Activated CD8-positive, alpha-beta memory T cell treated with anti-CD3 and anti-CD28 coated beads for 1 hour (primary cell): ENCODE measurements at regions not wholly inside any gene's neighbourhood (a gene's known extent, or its start where the extent isn't known, plus 50 kb on each side); places are given as distances from the start of the nearest gene placed in this dataset.
"Not testable (repeated sequence)": the region's sequence is repeated elsewhere in the genome, so short reads cannot be mapped to it uniquely, and the experiment has no call there.

Experiments used
- DNase-seq, 2 donors: peaks; one replicate each; pipeline ENCODE4 v3.0.0-alpha.2; 2020; ENCODE audit warnings: low read depth in 1 of 2; ENCODE audit errors: extremely low read depth in 1 of 2

DNA sequence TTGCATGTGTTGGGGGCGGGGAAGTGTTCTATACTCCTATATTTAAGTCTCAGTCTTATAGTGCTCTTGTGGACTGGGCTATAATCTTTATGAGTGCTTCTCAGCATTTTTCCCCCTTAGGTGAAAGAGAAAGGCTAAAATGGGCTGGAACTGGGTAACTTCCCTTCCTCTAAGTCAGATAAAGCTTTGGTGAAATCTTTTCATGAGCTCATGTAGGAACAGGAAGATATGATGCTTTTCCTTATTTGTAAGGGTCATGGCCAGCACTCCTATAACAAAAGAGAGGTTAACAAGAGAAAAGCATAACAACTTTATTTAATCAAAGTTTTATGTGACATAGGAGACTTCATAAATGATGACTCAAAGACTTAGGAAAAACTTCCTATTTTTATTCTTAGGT is 841.5 kb downstream of the SLC16A7 start:
- no peak for DNase-seq

DNA sequence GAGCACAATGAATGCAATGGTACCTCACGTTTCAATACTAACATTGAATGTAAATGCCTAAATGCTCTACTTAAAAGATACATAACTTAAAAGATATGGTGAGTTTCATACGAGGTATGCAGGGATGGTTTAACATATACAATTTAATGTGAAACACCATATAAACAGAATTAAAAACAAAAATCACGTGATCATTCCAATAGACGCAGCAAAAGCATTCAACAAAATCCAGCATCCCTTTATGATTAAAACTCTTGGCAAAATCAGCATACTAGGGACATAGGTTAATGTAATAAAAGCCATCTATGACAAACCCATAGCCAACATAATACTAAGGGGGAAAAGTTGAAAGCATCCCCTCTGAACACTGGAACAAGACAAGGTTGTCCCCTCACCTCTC is 845.7 kb downstream of the SLC16A7 start:
- no peak for DNase-seq

DNA sequence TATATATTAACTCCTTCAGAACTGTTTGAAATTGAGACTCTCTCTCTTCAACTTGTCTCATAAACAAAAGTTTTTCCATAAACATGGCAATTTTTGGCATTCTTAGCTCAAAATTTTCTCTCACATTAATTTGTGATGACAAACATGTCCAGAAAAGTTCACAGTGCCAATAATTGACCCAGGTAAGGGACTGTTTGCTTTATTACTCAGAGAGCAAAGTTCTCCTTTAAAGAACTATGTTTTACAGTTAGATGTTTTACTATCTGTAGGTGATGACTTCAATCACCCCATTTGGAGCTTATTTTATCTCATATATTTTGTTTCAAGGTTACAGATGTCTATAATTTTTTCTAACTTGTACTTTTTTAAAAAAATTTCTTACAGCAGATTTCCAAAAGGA is 855.6 kb downstream of the SLC16A7 start:
- DNase-seq: no peak

DNA sequence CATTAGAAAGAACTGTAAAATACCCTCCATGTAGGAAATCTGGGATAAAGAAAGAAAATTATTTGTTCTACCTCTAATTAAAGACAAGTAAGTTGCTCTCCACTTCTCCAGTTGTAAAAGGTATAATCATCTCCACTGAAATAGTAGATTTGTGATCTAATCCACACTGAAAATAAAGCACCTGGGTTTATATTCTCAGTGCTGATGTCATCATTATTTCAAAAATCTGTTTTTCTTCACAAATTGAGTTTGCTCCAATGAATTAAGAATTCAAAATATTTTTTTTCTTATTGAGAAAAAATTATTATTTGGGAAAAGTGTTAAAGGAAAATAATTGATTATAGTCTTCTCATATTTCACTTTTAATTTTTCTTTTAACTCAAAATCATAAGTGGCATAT is 869.2 kb downstream of the SLC16A7 start:
- DNase-seq: no peak

DNA sequence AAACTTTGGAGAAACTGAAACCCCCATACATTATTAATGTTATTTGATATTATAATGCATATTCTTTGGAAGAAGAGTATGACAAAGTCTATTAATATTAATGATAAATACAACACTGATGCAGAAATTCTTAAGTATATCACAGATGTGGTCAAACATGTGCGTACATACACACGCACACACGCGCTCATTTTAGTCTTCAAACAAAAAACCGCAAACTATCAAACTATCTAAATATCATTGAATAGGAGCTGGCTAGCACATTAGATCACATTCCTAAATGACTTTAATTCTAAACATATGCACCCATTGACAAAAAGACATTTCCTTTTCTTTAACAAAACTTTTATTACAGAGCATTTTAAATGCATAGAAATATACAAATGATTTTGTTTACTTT is 872.7 kb downstream of the SLC16A7 start:
- DNase-seq: no peak

DNA sequence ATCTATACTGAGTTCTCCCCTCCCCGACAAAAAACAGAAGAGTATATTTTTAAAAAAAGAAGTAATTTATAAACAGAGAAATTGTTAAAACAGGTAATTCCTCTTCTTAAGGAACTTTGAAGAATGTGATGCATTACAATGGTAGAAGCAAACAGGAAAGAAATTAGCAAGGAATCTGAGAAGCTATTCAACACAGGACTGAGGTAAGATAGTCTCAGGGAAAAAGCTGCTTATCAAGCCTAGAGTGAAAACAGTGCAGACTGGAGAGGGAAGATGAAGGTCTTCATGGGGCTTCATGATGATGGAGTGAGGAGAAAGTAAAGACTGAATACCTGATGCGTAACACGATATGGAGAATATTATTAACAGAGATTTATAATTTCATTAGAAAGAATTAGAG is 880.0 kb downstream of the SLC16A7 start:
- no peak for DNase-seq

DNA sequence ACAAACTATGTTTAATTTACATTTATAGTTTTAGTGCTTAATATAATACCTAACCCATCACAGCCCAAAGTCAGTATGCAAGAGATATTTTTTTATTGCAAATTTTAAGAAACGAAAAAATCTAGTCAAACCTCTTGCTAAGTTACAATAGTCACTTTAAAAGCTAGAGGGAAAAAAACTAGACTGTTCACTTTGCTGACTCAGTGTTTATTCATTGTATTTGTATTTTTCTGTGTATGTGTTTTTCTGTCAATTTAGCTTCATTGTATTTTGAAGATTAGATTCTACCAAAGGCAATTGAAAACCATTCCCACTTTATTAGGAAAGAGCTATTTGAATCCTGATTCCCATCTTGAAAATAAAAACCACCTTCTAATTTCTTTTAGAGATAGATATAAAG is 891.5 kb downstream of the SLC16A7 start:
- DNase-seq: no peak

DNA sequence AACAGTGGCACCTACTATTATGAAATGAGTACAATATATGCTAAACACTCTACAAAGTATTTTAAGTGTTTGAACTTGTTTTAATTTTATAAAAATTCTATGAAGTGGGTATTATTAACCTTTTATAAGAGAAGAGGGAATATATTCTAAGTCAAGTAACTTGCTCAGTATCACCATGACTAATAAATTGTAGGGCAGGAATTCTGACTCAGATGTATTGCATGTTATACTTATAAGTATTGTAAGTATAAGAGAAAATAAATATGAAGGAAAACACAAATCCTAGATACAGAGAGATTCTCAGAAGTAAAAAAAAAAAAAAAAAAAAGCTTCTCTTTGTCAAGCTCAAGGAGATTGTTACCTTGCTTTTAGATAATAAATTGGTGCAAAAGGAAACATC is 893.2 kb downstream of the SLC16A7 start:
- no peak for DNase-seq

DNA sequence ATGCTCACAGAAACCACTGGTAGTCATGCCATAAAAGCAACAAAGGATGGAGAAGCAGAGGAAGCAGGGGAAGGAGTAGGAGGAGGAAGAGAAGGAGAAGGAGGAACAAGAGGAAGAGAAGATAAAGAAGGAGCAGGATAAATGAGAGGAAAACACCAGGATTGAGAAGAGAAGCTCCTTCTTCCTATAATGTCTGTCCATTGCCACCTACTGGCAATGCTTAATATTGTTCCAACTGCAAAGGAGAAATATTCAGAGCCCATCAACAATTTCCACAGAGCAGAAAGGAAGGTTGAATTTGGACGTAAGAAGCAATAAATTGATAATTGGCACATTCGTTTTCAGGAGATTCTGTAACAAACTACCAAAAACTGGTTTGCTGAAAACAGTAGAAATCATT is 898.4 kb downstream of the SLC16A7 start:
- no peak for DNase-seq

DNA sequence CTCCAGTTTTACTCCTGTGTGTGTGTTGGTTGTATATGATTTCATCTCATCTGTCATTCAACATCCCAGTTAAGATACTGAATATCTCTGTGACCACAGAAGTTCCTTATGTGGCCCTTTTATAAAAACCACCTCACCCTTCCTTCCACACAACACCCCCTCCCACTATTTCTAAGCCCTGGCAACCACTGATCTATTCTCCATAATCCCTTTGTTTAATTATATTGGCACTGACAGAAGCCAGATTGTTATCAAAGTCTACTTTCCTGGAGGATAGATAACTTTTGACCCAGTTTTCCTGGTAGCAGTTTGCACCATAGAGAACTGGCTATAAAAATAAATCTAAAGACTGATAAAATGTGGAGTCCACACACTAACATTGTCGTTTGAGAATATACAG is 902.8 kb downstream of the SLC16A7 start:
- DNase-seq: no peak

DNA sequence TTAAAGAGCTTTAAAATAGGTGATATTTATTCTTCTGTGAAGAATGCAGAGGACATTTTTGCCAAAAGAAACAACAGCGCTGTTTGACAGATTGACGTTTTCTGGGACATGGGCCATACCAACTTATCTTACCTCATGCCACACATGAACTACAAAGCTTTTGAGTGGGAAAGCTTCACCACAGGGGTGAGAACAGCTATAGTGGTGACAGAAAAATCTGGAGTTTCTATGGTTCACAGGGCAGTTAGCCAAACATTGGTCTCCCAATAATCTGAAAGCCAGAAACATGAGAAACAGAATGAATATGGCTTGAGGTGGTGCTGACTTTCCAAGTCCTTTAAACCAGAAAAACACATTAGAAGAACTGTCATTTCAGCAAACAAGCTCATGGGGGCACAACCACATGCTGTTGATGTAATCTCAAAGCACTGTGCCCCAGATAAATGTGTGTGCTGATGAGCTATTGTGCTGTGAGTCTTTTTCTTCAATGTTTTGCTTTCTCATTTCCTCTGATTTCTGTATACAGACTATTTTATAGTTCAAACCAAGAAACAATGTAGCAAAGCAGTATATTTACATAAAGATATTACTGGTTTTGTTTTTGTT is 905.4 kb downstream of the SLC16A7 start:
- no peak for DNase-seq

DNA sequence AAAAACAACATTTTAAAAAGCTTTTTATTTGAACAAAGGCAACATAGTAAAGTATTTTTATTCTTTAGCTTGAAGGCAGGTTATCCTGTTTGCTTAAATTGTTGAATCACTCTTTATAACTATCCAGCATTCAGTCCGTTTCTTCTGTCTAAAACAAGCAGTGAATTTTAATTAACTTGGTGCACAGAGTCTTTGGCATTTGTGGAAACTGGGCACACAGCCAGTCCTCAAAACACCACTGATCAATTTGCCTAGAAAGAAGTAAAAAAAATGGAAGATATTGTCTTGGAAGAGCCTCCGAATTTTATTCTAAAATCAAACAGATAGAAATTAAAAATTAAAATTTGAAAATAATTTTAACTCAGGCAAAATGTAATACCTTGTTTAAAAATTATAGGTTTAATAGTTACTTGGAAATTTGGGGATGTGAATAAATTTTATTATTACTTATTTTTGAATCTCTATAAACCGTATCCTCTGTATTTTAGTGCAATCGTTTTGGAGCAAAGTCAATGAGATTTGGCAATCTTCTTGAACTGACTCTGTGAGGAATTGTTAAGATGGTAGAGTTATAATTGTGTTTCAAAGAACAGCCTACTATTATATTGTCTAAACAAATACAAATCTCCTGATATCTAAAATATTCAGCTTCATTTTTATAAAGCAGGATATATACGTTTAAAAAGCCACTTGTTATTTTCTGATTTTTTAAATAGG is 927.0 kb downstream of the SLC16A7 start:
- no peak for DNase-seq

DNA sequence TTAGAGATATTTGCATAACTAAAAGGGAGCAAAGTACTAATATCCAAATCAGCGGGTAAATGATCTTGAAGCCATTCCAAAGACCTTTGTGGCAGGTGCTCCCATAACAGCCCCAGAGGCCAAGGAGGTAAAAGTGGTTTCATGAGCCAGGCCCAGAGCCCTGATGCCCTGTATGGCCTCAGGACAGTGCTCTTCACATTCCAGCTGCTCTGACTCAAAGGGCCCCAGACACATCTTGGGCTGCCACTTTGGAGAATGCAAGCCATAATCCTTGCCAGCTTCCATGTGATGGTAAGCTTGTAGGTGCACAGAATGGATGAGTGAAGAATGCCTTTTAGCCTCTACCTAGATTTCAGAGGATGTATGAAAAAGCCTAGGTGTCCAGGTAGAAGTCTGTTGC is 933.4 kb downstream of the SLC16A7 start:
- DNase-seq: no peak

DNA sequence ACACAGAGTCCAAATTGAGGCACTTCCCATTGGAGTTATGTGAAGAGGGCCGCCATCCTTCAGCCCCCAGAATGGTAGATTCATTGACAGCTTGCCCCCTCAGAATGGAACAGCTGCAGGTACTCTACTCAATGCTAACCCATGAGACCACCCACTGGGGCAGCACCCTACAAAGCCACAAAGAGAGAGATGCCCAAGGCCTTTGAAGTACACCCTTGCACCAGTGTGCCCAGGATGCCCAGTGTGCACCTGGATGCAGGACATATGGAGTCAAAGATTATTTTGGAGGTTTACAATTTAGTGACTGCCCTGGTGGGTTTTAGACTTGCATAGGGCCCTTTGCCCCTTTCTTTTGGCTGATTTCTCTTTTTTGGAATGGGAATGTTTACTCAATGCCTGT is 933.9 kb downstream of the SLC16A7 start:
- no peak for DNase-seq

DNA sequence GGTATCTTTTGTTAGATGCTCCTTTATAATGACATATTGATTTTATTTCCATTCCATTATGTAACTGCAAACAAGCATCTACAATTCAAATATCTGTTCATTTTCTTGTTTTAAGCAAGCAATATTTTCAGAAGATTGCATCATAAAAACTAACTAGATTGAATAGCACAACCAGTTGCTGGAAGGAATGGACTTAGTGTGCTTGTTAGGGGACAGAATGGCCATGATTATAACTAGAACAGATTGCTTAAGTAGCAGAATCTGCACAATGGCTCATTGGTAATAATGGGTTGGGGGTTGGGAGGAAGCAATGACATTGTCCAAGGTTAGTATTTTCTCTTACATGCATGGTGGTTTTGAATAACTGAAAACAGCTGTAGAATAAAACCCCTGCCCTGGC is 939.5 kb downstream of the SLC16A7 start:
- no peak for DNase-seq

DNA sequence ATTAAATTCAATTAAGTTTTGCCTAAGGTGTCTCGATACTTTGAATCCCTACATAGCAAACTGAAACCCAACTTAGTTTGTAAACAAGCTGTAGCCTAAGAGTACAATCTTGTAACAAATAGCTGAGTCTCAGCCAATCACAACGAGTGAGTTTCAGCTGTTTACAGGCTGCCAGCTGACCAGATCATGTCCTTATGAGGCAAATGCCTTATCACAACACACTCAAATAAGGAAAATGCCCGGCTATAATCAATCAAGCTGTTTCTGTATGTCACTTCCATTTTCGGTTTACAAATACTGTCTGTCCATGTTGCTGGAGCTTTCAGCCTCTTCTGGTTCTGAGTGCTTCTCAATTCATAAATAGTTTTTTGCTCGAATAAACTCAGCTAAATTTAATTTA is 943.8 kb downstream of the SLC16A7 start:
- no peak for DNase-seq

DNA sequence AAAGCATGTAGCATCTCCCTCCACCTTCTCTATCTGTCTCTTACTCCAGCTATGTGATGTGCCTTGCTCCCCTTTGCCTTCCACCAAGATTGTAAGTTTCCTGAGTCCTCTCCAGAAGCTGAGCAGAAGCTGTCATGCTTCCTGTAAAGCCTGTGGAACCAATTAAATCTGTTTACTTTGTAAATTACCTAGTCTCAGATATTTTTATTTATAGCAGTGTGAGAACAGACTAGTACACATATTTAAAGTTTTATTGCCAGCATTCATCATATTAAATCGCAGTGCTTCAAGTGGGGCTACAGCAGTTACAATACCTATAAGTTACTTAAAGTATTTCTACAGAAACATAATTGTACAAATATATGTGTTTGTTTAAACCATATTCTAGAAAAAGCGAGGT is 973.1 kb downstream of the SLC16A7 start:
- no peak for DNase-seq

DNA sequence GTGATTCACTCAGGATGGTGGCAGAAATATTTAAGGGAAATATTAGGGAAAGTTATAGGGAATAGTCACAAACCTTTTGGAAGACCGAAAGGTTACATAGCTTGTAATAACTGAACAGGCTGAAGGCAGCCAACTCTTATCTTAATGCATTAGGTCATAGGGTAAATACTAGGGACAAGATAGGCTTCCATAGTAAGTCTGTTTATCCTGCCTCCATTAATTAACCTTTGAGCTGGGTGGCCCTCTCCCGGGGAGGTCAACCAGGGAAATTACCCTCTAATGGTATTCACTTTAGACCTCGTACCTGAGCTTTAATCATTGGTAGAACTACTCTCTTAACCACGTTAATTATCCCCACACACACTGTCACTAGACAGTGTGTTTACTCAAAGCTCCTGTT is 981.8 kb downstream of the SLC16A7 start:
- DNase-seq: no peak

DNA sequence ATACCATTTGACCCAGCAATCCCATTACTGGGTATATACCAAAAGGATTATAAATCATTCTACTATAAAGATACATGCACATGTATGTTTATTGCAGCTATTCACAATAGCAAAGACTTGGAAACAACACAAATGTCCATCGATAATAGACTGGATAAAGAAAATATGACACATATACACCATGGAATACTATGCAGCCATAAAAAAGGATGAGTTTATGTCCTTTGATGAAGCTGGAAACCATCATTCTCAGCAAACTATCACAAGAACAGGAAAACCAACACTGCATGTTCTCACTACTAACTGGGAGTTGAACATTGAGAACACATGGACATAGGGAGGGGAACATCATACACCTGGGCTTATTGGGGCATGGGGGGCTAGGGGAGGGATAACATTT is 991.8 kb downstream of the SLC16A7 start:
- not testable (repeated sequence) for DNase-seq

DNA sequence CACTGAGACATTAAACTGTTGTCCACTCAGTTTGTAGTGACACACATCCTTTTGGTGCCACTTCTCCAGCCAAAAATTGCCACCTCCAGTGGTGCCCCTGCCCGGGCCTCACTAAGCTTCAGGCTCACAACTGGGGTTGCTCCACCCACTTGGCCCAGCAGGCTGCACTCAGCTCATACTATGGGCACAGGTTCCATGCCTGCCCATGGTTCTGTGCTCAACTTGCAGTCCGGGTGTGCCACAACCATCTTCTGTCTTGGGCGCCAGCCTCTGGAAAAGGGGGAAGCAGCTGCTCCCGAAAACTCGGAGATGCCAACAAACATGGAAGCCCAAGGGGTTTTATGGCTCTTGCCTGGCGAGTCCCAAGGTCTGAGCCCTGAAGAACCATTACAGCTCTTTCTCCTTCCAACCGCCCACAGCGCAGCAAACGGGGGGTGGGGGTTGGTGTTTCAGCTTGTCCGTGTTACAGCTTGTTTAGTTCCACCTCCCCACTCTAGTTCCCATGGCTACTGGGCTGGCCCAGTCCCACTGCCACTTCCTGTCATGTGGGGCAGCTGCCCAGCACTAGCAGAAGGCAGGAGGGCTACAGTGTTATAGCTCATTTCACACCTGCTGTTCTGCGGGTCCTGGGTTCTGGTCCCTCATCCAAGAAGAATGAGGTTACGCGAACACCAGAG is 998.3 kb downstream of the SLC16A7 start:
- DNase-seq: no peak

DNA sequence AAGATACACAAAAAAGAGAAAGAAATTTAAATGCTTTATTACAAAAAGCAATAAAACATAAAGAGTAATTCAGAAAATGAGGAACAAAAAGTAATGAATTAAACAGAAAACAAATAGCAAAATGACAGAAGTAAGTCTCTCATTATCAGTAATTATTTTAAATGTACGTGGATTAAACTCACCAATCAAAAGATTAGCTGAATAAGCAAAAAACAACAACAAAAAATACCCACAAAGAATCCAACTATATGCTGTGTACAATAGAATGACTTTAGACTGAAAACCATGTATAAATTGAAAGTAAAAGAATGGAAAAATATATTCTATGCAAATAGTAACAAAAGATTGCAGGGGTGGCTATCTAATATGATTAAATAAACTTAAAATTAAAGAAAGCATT is 1006.8 kb downstream of the SLC16A7 start:
- DNase-seq: no peak

DNA sequence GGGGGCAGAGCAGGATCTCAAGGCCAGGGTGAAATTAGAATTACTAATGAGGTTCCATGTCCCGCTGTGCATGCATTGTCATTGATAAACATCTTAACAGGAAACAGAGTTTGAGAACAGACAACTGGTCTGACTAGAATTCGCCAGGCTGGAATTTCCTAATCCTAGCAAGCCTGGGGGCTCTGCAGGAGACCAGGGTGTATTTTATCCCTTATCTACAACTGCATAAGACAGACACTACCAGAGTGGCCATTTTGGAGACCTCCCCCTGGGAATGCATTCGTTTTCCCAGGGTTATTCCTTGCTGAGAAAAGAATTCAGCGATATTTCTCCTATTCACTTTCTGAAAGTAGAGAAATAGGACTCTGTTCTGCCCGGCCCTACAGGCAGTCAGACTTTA is 1007.6 kb downstream of the SLC16A7 start:
- DNase-seq: not testable (repeated sequence)
